ENCODE measurements at regions not wholly inside any gene's neighbourhood (a gene's known extent, or its start where the extent isn't known, plus 50 kb on each side); places are given as distances from the start of the nearest gene placed in this dataset.

GRCh38 chr11:42112866-42113265 is 653.4 kb upstream of the LRRC4C start:
- Histone ChIP-seq H3K9ac (ENCODE audit: insufficient read depth, low read length) (no peak overlapping the region), H3K27me3 (ENCODE audit: control insufficient read depth, insufficient read depth, low read length) (no peaks in the 10 kb centered on the region), H3K79me2 (ENCODE audit: control insufficient read depth, insufficient read depth, low read length) (no peaks in the 10 kb centered on the region), H3K36me3 (ENCODE audit: control insufficient read depth, insufficient read depth, low read length) (no peaks in the 10 kb centered on the region), H3K27ac (ENCODE audit: insufficient read depth, low read length) (no peak overlapping the region), H3K4me2 (ENCODE audit: extremely low read depth, insufficient read depth, low read length) (no peak overlapping the region), H3K4me3 (replicated peaks in 1 of 4; ENCODE audit: control extremely low read depth in 1 of 4, insufficient read depth in 1 of 4, low read depth in 3 of 4, low read length in 4 of 4) (no peak overlapping the region), H3K9me3 (ENCODE audit: control insufficient read depth, insufficient read depth, low read depth, low read length) (no peaks in the 10 kb centered on the region), H4K20me1 (ENCODE audit: control insufficient read depth, extremely low read depth, insufficient read depth, low read length) (no peaks in the 10 kb centered on the region), H2AFZ (ENCODE audit: low read length) (no peak overlapping the region), H3K4me1 (ENCODE audit: control insufficient read depth, extremely low read depth, insufficient read depth, low read length) (no peaks in the 10 kb centered on the region)
- TF ChIP-seq EZH2 (IDR thresholded peaks at IDR 0.05; ENCODE audit: low read length, missing control alignments) (no peak), CTCF (conservative IDR thresholded peaks at IDR 0.05 in 1 of 2, IDR thresholded peaks at IDR 0.05 in 1 of 2; ENCODE audit: low read depth in 1 of 2, low read length in 2 of 2) (no peak)
- no peak for DNase-seq (ENCODE audit: low read depth in 2 of 2)

GRCh38 chr11:42114927-42115326 is 655.5 kb upstream of the LRRC4C start:
- Histone ChIP-seq H3K27ac (ENCODE audit: insufficient read depth, low read length) (no peak overlapping the region), H4K20me1 (ENCODE audit: control insufficient read depth, extremely low read depth, insufficient read depth, low read length) (no peaks in the 10 kb centered on the region), H3K36me3 (ENCODE audit: control insufficient read depth, insufficient read depth, low read length) (no peaks in the 10 kb centered on the region), H3K4me2 (ENCODE audit: extremely low read depth, insufficient read depth, low read length) (no peak overlapping the region), H3K4me1 (ENCODE audit: control insufficient read depth, extremely low read depth, insufficient read depth, low read length) (no peaks in the 10 kb centered on the region), H3K9me3 (ENCODE audit: control insufficient read depth, insufficient read depth, low read depth, low read length) (no peaks in the 10 kb centered on the region), H2AFZ (ENCODE audit: low read length) (no peak overlapping the region), H3K4me3 (replicated peaks in 1 of 4; ENCODE audit: control extremely low read depth in 1 of 4, insufficient read depth in 1 of 4, low read depth in 3 of 4, low read length in 4 of 4) (no peak overlapping the region), H3K9ac (ENCODE audit: insufficient read depth, low read length) (no peak overlapping the region), H3K79me2 (ENCODE audit: control insufficient read depth, insufficient read depth, low read length) (no peaks in the 10 kb centered on the region), H3K27me3 (ENCODE audit: control insufficient read depth, insufficient read depth, low read length) (no peaks in the 10 kb centered on the region)
- TF ChIP-seq CTCF (conservative IDR thresholded peaks at IDR 0.05 in 1 of 2, IDR thresholded peaks at IDR 0.05 in 1 of 2; ENCODE audit: low read depth in 1 of 2, low read length in 2 of 2) (no peak), EZH2 (IDR thresholded peaks at IDR 0.05; ENCODE audit: low read length, missing control alignments) (no peak)
- no peak for DNase-seq (ENCODE audit: low read depth in 2 of 2)

- Histone ChIP-seq H3K4me2 (ENCODE audit: extremely low read depth, insufficient read depth, low read length) (no peak overlapping the region), H3K9me3 (ENCODE audit: control insufficient read depth, insufficient read depth, low read depth, low read length) (no peaks in the 10 kb centered on the region), H3K27me3 (ENCODE audit: control insufficient read depth, insufficient read depth, low read length) (no peaks in the 10 kb centered on the region), H3K79me2 (ENCODE audit: control insufficient read depth, insufficient read depth, low read length) (no peaks in the 10 kb centered on the region), H4K20me1 (ENCODE audit: control insufficient read depth, extremely low read depth, insufficient read depth, low read length) (no peaks in the 10 kb centered on the region), H3K36me3 (ENCODE audit: control insufficient read depth, insufficient read depth, low read length) (no peaks in the 10 kb centered on the region), H2AFZ (ENCODE audit: low read length) (no peak overlapping the region), H3K9ac (ENCODE audit: insufficient read depth, low read length) (no peak overlapping the region), H3K4me1 (ENCODE audit: control insufficient read depth, extremely low read depth, insufficient read depth, low read length) (no peaks in the 10 kb centered on the region), H3K27ac (ENCODE audit: insufficient read depth, low read length) (no peak overlapping the region), H3K4me3 (replicated peaks in 1 of 4; ENCODE audit: control extremely low read depth in 1 of 4, insufficient read depth in 1 of 4, low read depth in 3 of 4, low read length in 4 of 4) (no peak overlapping the region)
- no peak for DNase-seq (ENCODE audit: low read depth in 2 of 2)
- TF ChIP-seq EZH2 (IDR thresholded peaks at IDR 0.05; ENCODE audit: low read length, missing control alignments), result no peak
- TF ChIP-seq CTCF (conservative IDR thresholded peaks at IDR 0.05 in 1 of 2, IDR thresholded peaks at IDR 0.05 in 1 of 2; ENCODE audit: low read depth in 1 of 2, low read length in 2 of 2), result no peak
Measured at GRCh38 chr11:42138454-42138853, 679.0 kb upstream of the LRRC4C start.
